Spinal cord (tissue), 9 donors: ENCODE measurements at regions not wholly inside any gene's neighbourhood (a gene's known extent, or its start where the extent isn't known, plus 50 kb on each side); places are given as distances from the start of the nearest gene placed in this dataset.
A peak's percentile ranks its signal among the peaks of the same experiment; 100 is the strongest.

Experiments
- DNase-seq, 6 donors: peaks; one replicate each; pipeline versions ENCODE4 v3.0.0 to v3.0.0-alpha.2; 2013 to 2015; ENCODE audit warnings: low spot score in 6 of 6, low read depth in 4 of 6
- H3K27ac ChIP-seq: one replicate; pipeline ENCODE4 v1.5.1; 2013; ENCODE audit warnings: low read depth, low read length, control low read depth
- H3K27me3 ChIP-seq: one replicate; pipeline ENCODE4 v1.6.1; 2013; ENCODE audit warnings: low read length; ENCODE audit not compliant: control insufficient read depth, insufficient read depth
- H3K36me3 ChIP-seq: one replicate; pipeline ENCODE4 v1.6.1; 2013; ENCODE audit warnings: low read length; ENCODE audit not compliant: control insufficient read depth, insufficient read depth
- H3K4me1 ChIP-seq: one replicate; pipeline ENCODE4 v1.6.1; 2013; ENCODE audit warnings: low read length; ENCODE audit not compliant: control insufficient read depth, insufficient read depth
- H3K4me3 ChIP-seq: one replicate; pipeline ENCODE4 v1.5.1; 2013; ENCODE audit warnings: low read depth, low read length, control low read depth
- H3K9me3 ChIP-seq: one replicate; pipeline ENCODE4 v1.6.1; 2013; ENCODE audit warnings: low read length; ENCODE audit not compliant: control insufficient read depth, insufficient read depth
- WGBS: methylation state at CpG from one replicate; pipeline ENCODE4 v1.1.5; 2013; ENCODE audit warnings: missing lambda C conversion rate; ENCODE audit not compliant: insufficient coverage; 5-methylcytosine and 5-hydroxymethylcytosine counted together
- donor health status: healthy.

- Histone ChIP-seq H3K36me3 (no peaks in the 10 kb centered on the region), H3K4me1 (no peaks in the 10 kb centered on the region), H3K27ac (no peak overlapping the region), H3K9me3 (no peaks in the 10 kb centered on the region), H3K27me3 (no peaks in the 10 kb centered on the region), H3K4me3 (no peak overlapping the region)
- whole genome bisulfite sequencing, result 60% methylated on average over 3 of the region's 3 CpGs
- DNase-seq, result peak in 1 of 6 donors; percentile 66
These were observed 232.2 kb upstream of the SEMA6A start for GRCh38 chr5:116806836-116807235.

DNA sequence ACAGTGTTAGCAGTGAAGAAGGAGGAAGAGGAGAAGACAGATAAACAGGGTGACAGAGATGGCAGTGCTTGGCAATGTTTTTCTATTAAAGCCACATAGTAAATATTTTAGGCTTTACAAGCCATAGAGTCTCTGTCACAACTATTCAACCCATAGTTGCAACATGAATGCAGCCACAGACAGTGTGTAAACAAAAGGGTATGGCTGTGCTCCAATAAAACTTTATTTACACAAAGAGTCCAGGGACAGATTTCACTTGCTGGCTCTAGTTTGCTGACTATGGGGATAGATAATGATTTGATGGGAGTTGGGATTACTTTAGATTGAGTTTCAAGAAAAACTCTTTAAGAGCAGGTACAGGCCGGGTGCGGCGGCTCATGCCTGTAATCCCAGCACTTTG, 224.8 kb upstream of the SEMA6A start:
- DNase-seq, result no peak
- H3K27ac ChIP-seq, result no peak overlapping the region
- no peaks in the 10 kb centered on the region for H3K9me3 ChIP-seq
- no peak overlapping the region for H3K4me3 ChIP-seq
- no CpG with 5 or more reads among the region's 3 CpGs for WGBS
- H3K36me3 ChIP-seq, result no peaks in the 10 kb centered on the region
- no peaks in the 10 kb centered on the region for H3K27me3 ChIP-seq
- H3K4me1 ChIP-seq, result no peaks in the 10 kb centered on the region

GRCh38 chr5:116795189-116795588, 220.6 kb upstream of the SEMA6A start:
- Histone ChIP-seq H3K4me3 (no peak overlapping the region), H3K4me1 (no peaks in the 10 kb centered on the region), H3K36me3 (no peaks in the 10 kb centered on the region), H3K9me3 (peaks cover 2% of the 10 kb centered on the region), H3K27ac (no peak overlapping the region), H3K27me3 (no peaks in the 10 kb centered on the region)
- WGBS, result 100% methylated on average over 1 of the region's 2 CpGs
- no peak for DNase-seq

DNA sequence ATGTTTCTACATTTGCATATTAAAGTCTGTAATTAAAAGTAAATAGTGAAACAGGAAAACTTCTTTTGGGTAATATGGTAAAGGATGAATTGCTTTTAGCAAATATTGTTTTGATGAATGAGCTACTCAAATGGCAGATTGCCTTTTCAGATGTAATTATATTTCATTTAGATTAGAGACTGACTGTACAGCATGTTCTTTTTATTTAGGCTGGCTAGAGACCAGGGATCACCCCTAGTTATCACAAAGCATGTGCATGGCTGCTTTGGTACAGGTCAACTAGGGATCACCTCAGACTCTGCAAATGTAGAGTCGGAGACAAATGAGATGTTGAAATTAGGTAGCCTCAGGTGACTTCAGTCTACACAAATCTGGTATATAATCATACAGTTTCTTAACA, 214.9 kb upstream of the SEMA6A start:
- no peak overlapping the region for H3K4me3 ChIP-seq
- no peak overlapping the region for H3K27ac ChIP-seq
- no peak for DNase-seq
- no peaks in the 10 kb centered on the region for H3K27me3 ChIP-seq
- WGBS, result no CpG with 5 or more reads among the region's 1 CpG
- no peaks in the 10 kb centered on the region for H3K36me3 ChIP-seq
- H3K4me1 ChIP-seq, result peaks cover 3% of the 10 kb centered on the region
- H3K9me3 ChIP-seq, result peaks cover 9% of the 10 kb centered on the region

DNA sequence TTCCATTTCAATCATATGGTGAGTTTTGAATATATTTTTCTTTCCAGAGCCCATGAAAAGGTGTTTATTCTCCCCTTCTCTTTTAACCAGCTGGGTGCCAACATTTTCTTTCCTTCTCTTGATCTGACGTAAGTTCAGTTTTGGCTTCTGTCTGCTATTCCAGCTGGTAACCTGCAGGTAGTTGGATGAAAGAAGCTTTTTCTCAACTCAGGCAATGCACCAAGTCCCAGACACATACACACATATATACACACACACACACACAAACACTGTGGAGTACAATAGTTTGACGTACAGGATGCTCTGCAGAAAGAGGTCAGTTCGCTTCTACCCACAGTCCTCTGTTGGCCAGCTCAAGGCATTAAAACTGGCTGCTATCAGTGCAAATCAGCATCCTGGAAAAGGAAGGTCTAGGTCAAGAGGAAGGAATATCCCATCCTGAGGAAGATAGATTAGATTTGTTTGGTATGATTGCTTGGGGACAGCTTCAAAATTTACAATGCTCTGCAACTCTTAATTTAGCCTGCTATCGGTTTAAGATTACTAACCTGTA, 214.3 kb upstream of the SEMA6A start:
- no peak overlapping the region for H3K27ac ChIP-seq
- no peak overlapping the region for H3K4me3 ChIP-seq
- WGBS, result no CpG with 5 or more reads among the region's 4 CpGs
- peaks cover 3% of the 10 kb centered on the region for H3K4me1 ChIP-seq
- H3K27me3 ChIP-seq, result no peaks in the 10 kb centered on the region
- H3K36me3 ChIP-seq, result no peaks in the 10 kb centered on the region
- no peak for DNase-seq
- peaks cover 9% of the 10 kb centered on the region for H3K9me3 ChIP-seq

GRCh38 chr5:116787570-116787969, 212.9 kb upstream of the SEMA6A start:
- peaks cover 3% of the 10 kb centered on the region for H3K4me1 ChIP-seq

GRCh38 chr5:116785106-116785505, 210.5 kb upstream of the SEMA6A start:
- H3K27ac ChIP-seq, result no peak overlapping the region
- 93% methylated on average over 3 of the region's 4 CpGs for WGBS
- H3K36me3 ChIP-seq, result no peaks in the 10 kb centered on the region
- peaks cover 6% of the 10 kb centered on the region for H3K9me3 ChIP-seq
- H3K4me3 ChIP-seq, result no peak overlapping the region
- DNase-seq, result no peak
- peaks cover 4% of the 10 kb centered on the region for H3K4me1 ChIP-seq
- H3K27me3 ChIP-seq, result no peaks in the 10 kb centered on the region

More at GRCh38 chr5:116787570-116787969, 212.9 kb upstream of the SEMA6A start:
- Histone ChIP-seq H3K27ac (no peak overlapping the region), H3K27me3 (no peaks in the 10 kb centered on the region), H3K4me3 (no peak overlapping the region), H3K36me3 (no peaks in the 10 kb centered on the region), H3K9me3 (peaks cover 9% of the 10 kb centered on the region)
- no peak for DNase-seq
- 70% methylated on average over 2 of the region's 2 CpGs for WGBS

DNA sequence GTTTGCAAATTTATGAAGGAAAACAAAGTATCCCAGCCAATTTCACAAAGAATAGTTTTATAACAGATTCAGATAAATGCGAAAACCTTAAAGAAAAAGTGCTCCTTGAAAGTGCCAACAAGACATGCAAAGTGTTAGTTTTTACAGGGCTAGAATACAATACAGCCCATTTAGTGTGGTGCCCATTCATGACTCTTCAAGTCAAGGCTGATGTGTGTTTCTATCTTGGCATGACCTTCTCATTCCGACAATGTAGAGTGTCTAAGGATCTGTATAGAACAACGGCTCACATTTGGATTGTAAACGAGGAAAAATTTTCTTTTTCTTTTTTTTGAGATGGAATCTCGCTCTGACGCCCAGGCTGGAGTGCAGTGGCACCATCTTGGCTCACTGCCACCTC, 205.2 kb upstream of the SEMA6A start:
- no peak for DNase-seq
- WGBS, result no CpG with 5 or more reads among the region's 6 CpGs
- H3K27ac ChIP-seq, result no peak overlapping the region

DNA sequence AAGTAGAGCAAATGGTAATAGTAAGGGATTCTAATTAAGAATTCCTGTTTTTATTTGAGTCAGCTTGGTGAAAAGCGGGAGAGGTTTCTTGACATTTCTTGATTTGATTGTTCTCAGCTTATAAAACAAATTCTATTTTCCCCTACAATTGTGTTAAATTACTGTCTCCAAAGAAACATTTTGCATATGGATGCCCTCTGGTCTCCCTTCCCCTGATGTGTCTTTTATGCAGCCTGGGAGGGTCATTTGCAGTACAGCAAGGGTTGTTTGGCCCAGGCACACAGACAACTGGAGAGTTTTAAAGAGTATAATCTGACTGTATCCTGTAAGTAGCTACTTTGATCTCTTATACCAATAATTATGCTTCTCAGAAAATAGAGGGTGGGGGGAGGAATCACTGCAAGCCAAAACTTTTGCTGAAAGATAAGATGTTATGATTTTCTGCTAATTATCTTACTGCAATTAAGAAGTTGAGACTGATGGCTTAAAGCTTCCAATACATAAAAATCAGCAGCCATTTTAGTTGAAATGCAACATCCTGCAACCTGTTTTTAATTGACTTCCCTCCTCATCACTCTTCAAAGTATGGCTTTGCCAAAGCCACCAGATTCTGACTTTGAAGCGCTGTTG, 204.1 kb upstream of the SEMA6A start:
- Histone ChIP-seq H3K36me3 (no peaks in the 10 kb centered on the region), H3K9me3 (no peaks in the 10 kb centered on the region), H3K27ac (peak overlapping the region; percentile 59), H3K4me1 (peaks cover 14% of the 10 kb centered on the region), H3K27me3 (no peaks in the 10 kb centered on the region), H3K4me3 (no peak overlapping the region)
- peak in 1 of 6 donors; percentile 28 for DNase-seq
- no CpG with 5 or more reads among the region's 2 CpGs for WGBS

More for the DNA sequence above, 205.2 kb upstream of the SEMA6A start:
- Histone ChIP-seq H3K4me1 (peaks cover 14% of the 10 kb centered on the region), H3K4me3 (no peak overlapping the region), H3K36me3 (no peaks in the 10 kb centered on the region), H3K27me3 (no peaks in the 10 kb centered on the region), H3K9me3 (no peaks in the 10 kb centered on the region)

DNA sequence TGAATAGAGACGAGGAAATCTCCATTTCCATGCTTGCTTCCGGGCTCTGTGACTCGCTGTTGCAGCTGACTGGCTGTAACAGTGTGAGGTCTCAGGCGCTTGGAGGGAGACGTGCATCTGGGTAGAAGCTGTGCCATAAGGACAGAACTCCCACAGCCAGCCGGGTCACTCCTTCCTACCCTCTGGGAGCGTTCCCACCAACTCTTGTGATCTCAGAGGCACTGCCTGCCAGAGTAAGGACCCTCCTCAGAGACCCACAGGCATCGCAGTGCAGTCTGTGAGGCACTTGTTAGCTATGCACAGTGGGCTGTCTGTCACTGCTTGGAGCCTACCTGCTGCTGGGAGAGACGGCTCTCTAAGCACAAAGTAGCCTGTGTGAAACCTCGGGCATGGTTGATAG, 203.4 kb upstream of the SEMA6A start:
- H3K4me3 ChIP-seq, result no peak overlapping the region
- DNase-seq, result peak; percentile 48 to 88 (median 63)
- H3K27me3 ChIP-seq, result no peaks in the 10 kb centered on the region
- H3K9me3 ChIP-seq, result no peaks in the 10 kb centered on the region
- peaks cover 14% of the 10 kb centered on the region for H3K4me1 ChIP-seq
- H3K36me3 ChIP-seq, result no peaks in the 10 kb centered on the region
- WGBS, result 0% methylated on average over 5 of the region's 10 CpGs
- peak overlapping the region; percentile 59 for H3K27ac ChIP-seq
